G401 (cell line): ENCODE measurements at regions not wholly inside any gene's neighbourhood (a gene's known extent, or its start where the extent isn't known, plus 50 kb on each side); places are given as distances from the start of the nearest gene placed in this dataset.
"Not testable (repeated sequence)": the region's sequence is repeated elsewhere in the genome, so short reads cannot be mapped to it uniquely, and the experiment has no call there.

Experiments
- DNase-seq: peaks from one replicate; pipeline ENCODE4 v3.0.0-alpha.2; 2015; ENCODE audit warnings: low spot score
- in situ Hi-C: cut with HindIII; loops from 2 replicates; pipeline ENCODE4 v1.10.0; 2016; ENCODE audit warnings: low sequenced_read_pairs, mixed read lengths

DNA sequence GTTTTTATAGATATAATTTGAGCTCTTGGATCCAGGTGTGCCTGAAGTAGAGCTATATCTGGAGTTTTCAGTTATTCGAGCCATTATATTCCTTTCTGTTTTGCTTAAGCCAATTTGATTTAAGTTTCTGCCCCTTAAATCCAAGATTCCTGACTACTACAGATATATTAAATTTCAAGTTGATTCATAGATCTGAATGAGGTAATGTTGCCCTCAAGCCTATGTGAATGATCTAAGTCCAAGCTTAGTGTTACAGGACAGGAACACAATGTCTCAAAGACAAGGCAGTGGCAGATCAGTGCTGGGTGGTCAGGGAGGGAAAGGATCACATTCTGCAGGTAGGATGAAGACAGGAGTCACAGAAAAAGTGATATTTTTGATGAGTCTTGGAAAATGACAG lies 75.7 kb upstream of the CTBP2 start:
- in situ Hi-C loops = no loop called here
- DNase-seq = no peak

DNA sequence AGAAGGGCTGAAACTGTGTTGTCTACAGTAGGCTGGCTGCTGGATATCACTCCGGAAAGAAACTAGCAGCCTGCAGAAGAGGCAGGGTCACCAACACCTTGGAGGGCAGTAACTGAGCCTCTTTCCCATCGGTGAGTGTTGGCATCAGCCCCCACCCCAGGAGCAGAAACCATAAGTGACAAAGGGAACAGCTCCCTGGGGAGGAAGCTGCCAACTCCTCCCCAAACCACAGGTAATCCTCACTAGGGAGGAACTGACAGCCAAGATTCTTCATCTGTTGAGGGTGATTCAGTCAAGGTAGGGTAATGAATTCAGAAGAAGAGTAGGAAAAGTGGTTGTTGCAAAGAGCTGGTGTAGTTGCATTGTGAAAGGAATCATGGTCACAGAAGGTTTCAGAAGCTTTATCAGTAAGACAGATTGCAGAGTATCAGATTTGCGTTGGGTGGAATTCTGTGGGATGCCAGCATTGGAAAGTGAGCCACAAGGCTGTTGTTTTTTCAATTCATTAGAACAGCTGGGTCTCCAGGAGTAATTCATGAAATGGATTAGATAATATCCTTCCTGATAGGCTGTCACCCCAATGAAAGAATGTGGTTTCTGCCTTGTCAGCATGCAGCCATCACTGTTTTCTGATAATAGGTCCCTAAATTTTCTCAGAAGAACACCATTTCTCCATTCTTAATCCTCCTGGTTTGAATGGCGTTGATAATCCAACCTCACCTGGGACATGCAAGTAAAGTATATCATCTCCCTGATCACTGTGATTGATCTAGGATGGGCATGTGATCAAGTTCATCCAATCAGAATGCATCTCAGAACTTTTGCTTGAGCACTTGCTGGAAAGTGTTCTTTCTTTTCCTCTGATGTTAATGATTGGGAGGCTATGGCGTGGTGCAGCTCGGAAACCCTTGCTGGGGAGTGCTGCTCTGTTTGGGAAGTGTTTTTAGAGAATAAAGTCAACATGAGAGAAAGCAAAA lies 75.0 kb upstream of the CTBP2 start:
- DNase-seq = no peak
- in situ Hi-C loops = no loop called here

DNA sequence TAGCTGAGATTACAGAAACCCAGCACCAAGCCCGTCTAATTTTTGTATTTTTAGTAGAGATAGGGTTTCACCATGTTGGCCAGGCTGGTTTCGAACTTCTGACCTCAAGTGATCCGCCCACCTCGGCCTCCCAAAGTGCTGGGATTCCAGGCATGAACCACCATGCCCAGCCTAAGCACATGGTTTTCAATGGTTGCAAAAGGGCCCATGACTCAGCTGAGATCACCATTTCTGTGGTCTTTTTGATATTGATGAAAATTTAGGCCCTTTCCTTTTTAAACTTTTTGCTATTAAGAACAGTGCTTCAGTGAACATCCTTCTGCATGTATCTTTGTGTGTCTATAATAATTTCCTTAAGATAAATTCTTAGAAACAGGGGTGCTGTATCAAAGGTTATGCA lies 74.2 kb upstream of the CTBP2 start:
- in situ Hi-C loops, DNase-seq: not testable (repeated sequence)

DNA sequence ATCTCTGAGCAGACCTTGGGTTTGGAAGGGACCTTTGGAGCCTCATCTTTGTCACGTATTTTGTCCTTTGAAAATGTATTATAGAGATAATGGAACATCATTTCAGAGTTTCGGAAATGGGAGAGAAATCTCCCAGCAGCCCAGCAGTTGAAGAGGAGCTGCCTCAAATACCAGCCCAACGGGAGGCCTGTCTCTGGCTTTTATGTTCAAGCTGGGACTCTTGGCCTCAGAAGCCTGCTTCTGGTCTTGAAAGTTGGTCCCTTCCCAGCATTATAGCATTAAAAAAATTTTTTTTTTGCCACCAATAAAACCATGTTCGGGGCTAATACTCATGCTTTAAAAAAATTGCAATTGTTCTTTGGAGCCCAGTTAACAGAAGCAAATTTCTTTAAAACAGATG lies 73.4 kb upstream of the CTBP2 start:
- no peak for DNase-seq

DNA sequence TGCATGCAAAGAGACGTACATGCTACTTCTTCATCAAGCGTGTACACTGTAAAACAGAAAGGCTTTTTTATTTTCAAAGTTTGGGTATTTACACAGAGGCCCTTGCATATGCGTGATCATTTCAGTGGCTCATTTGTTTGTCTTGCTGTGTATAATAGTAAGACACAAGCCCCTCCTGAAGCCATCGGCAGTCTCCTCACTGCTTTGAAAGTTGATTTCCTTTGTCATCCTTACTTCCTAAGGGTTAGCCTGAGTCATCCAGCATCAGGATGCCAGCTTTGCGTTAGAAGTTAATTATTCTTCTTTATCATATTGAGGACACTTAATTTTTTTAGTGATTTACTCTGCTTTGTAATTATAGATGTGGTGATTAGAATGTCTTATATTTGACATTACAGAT lies 72.5 kb upstream of the CTBP2 start:
- in situ Hi-C loops = no loop called here
- DNase-seq = no peak

More for the DNA sequence above, 73.4 kb upstream of the CTBP2 start:
- in situ Hi-C loops = no loop called here

DNA sequence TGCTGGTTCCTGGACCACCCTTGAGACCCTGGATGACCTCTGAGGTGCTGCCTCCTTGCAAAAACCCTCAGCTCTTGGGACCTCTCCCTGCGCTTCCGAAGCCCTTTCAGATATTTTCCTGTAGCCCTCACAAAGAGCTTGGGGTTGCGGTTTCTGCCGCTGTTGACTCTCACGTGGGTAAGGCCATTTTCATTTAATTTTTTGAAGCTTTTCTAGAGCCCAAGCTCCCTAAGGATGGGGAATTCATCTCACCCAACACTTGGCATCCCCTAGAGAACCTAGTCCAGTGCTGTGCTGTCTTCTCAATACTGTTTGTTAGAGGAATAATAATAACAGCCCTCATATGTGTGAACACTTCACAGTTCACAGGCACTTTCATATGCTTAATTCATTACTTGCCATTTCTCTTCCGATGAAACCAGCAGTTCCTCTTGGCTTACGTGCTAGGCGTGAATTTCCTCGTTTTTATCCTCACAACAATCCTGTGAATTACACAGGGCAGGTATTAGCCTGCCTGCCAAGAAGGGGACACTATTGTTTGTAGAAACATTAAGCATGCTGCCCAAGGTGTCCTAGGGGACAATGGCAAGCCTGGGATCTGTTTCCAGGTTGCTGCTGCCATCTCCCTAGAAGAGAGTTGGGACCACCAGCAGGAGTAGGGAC lies 71.6 kb upstream of the CTBP2 start:
- no peak for DNase-seq
- in situ Hi-C loops = no loop called here

DNA sequence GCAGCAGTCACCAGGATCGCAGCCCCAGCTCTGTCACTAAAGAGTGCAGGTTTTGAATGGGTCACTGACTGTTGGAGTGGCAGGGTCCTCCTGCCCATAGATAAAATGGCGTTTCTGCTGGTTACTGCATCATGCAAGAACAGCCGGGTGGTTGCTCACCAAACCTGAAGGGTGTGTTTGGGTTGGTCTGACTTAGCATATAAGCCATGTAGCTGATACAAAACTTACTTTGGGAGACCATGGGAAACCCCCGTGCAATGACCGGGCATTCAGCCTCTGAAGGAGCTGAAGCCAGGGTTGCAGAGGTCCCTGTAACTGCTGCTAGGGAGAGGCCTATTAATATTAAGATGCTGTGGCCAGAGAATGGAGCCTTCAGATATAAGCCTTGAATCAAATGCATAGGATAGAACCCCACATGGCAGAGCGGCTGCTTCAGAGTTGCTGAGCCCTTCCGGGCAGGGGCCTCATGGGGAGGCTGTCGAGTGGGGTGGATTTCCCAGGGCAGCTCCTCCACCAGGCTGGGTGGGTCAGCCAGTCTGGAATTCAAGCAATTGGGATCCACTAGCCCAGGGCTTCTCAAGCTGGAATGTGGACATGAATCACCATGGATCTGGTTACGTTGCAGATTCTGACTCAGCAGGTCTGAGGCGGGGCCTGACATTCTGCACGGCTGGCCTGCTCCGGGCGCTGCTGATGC lies 70.9 kb upstream of the CTBP2 start:
- in situ Hi-C loops = no loop called here
- no peak for DNase-seq

DNA sequence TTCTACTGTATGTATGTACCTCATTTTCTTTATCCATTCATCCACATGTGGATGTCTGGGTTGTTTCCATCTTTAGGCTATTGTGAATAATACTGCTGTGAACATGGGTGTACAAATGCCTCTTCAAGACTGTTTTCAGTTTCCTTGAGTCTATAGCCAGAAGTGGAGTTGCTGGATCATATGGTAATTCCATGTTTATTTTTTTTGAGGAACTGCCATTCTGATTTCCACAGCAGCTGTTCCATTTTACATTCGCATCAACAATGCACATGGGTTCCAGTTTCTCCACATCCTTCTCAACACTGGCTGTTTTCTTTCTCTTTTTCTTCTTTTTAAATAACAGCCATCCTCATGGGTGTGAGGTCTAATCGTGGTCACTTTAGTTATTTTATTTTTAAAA lies 69.9 kb upstream of the CTBP2 start:
- no peak for DNase-seq
- in situ Hi-C loops = no loop called here

DNA sequence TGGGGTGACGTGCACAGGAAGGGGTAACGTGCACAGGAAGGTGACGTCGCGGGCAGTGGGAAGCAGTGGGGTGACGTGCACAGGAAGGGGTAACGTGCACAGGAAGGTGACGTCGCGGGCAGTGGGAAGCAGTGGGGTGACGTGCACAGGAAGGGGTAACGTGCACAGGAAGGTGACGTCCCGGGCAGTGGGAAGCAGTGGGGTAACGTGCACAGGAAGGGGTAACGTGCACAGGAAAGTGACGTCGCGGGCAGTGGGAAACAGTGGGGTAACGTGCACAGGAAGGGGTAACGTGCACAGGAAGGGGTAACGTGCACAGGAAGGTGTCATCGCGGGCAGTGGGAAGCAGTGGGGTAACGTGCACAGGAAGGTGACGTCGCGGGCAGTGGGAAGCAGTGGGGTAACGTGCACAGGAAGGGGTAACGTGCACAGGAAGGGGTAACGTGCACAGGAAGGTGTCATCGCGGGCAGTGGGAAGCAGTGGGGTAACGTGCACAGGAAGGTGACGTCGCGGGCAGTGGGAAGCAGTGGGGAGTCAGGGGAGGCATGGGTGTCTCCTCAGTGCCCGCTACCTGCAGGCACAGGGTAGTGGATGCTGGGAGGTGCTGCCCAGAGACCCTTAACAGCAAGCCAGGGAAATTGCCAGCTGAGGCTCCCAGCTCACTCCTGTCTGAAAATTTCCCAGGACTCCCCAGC lies 68.0 kb upstream of the CTBP2 start:
- in situ Hi-C loops, DNase-seq: not testable (repeated sequence)

DNA sequence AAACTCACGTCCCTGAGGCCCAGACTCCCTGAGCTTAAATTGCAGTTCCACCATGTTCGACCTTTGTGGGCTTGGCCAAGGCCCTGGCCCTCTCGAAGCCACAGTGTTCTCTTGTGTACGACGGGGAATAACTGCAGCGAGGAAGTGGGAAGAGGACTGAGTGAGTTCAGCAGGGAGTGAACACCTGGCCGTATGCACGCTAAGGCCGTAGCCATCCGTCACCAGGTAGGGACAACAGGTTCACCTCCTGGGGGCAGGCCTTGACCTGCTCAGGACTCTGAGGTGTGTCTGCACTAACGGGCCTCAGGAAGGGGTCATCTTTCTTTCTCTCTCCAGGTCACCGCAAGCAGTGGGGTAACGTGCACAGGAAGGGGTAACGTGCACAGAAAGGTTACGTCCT lies 67.2 kb upstream of the CTBP2 start:
- in situ Hi-C loops = no loop called here

DNA sequence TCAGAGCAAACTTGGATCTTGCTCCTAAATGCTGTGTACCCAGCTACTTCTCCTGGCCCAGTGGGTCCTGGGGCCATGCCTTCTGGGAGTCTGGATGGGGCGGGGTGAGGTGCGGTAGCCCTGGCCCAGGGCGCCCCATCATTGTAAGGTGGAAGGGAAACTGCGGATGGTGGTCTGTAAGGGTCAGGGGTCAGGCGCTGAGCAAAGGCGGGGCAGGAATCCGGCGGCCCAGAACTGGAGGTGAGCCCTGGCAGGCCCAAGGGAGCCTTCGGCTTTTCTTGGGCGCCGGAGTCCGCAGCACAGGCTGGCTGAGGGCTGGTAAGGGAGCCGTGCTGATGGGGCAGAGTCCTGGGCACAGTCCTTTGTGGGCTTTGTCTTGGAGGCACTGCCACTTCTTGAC lies 66.5 kb upstream of the CTBP2 start:
- in situ Hi-C loops = no loop called here
- no peak for DNase-seq

More for the DNA sequence above, 67.2 kb upstream of the CTBP2 start:
- DNase-seq = no peak

DNA sequence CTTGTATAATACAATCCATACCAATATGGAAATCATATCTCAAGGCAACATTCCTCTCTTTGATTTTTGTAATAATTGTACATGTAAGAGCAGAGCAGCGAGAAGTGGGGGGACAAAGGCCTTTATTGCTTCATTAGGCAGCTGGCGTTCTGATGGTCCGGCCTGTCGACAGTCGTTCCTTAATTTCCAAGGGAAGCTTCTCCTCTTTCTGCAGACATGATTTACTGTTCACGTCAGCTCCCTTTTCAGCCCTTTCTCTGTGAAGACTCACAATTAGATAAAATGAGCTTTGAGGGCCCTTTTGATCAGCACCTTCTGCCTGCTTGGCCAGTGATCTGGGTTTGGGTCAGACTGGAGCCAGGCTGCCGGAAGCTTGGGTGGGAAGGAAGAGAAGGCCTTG lies 65.6 kb upstream of the CTBP2 start:
- in situ Hi-C loops = no loop called here

DNA sequence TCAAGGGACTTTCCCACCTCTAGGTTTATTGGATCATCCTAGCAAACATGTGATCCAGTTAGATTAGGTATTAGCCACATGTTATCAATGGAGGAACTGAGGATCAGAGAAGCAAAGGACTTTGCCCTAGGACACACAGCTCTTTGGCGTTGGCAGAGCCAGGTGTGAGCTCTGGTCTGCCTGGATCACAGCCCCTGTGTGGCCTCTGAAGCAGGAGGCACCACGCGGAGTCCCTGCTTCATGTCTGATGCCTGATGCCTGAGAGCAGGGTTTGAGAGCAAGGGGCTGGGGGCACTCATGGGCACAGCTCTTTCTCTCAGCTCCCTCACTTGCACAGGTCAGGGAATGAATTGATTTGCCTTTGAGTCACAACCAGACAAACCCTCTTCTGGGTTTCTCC lies 64.7 kb upstream of the CTBP2 start:
- in situ Hi-C loops = no loop called here

More for the DNA sequence above, 65.6 kb upstream of the CTBP2 start:
- DNase-seq = no peak

DNA sequence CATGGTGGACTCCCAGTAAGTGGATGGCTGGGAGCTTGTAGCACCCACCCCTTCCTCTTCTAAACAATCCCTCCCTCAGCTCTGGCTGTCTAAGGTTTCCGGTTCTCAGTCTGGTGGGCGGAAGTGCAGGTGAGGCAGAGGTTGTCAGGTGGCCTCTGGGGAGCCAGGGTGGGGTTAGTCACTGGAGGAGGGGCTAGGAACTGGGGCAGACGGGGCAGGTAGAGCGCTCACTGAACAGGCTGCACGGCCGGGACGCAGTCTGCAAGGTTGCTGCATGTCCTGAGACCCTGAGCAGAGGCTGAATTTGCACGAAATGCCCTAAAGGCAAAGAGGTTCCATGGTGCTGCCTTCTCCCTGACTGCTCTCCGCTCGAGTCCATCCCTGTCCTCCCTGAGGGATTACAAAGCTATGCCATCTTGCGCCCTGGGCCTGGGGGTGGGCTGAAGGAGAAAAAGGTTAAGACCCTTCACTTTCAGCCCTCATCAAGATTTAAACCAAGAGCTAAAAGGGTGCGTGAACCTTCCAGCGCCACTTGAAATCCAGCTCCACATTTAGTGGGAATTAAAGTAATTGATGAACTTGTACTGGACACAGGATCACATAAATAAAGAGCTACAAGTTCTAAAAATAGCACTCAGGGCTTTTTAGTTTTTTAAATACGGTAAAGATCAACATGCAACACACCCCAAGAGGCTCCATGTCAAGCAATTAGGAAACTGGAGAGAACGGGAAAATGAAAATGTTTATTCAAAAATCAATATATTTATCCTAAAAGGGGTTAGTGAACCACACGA lies 62.3 kb upstream of the CTBP2 start:
- no peak for DNase-seq
- in situ Hi-C loops = no loop called here

More for the DNA sequence above, 64.7 kb upstream of the CTBP2 start:
- DNase-seq = no peak

DNA sequence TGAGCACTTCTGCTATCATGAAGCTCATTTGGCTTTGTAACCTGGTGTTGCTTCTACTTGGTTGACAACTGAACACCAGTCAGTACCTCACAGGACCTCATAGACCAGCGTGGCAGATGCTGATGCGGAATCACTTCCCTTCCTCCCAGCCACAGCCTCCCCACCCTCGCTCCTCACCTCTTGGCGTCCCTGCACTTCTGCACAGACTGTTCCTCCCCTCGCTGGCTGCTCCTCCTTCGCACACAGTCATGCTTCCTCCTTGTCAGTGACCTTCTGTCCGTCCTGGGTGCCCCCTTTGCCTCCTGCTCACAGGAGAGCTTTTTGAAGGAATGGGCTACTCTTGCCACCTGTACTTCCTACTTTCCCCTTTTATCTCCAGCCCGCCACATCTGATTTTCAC lies 61.4 kb upstream of the CTBP2 start:
- in situ Hi-C loops = no loop called here
- no peak for DNase-seq

DNA sequence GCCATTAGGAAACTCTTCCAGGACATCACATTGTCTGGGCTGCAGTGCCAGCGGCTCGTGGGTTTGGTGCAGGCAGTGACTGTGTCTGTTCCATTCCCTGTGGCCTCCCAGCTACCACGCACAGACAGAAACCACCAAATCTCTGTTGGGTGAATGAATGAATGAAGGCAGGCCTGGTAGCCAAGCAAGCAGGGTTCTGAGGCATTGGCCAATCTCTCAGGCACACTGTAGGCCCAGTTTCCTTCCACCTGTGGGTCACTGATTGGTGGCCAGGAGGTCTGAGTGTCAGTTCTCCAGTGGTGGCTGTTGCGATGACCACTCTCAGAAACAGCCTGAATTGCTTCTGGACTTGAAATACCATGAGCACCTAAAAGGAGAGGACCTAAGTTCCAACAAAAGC lies 59.4 kb upstream of the CTBP2 start:
- no peak for DNase-seq
- in situ Hi-C loops = no loop called here

DNA sequence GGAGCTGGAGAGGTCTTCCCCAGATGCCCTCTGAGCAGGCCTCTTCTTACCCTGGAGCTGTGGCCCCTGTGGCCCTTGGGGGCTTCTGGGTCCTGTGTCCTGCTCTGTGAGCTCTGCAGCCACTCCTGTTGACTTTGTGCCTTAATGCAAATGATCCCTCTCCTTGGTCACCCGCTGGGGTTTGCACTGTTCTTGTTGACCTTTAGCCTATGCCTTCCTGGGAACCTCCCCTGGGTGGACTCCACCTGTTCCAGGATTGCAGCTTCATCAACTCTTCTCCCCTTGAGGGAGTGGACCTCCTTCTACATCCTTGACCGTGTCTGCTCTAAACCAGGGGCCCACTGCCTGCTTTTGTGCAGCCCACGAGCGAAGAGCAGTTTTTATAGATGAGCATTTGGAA lies 58.6 kb upstream of the CTBP2 start:
- no peak for DNase-seq
- in situ Hi-C loops = no loop called here

DNA sequence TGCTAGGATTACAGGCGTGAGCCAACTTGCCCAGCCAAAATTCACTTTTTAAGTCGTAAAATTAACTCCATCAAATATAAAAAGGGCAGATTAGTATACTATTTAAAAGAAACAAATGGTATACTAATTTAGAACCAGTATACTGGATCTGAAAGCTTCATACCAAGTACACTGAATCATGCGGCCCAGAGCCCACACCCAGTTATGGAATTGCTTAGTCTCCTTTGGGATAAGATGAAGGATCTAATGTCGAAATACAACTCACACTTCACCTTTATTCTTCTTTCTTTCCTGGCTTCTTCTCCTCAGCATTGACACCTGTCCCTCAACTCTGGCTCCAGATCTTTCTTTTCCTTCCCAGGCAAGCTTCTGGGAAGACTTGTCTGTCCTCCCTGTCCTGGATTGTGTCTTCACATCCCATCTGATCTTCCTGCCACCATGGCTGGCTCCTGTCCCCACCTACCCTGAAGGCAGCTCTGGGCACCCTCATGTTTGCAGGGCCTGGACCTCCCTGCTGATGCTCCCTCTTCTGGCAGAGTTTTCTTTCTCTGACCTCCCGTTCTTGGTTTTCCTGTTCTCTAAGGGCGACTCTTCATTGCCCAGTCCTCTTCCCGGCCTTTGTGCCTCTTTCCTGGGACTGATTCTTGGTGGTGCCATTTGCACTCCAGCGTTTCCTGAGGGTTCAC lies 57.8 kb upstream of the CTBP2 start:
- DNase-seq = no peak
- in situ Hi-C loops = no loop called here
